GM18498 (cell line): ENCODE measurements at regions not wholly inside any gene's neighbourhood (a gene's known extent, or its start where the extent isn't known, plus 50 kb on each side); places are given as distances from the start of the nearest gene placed in this dataset.
"Not testable (repeated sequence)": the region's sequence is repeated elsewhere in the genome, so short reads cannot be mapped to it uniquely, and the experiment has no call there.

Experiments
- ATAC-seq: cut with Tn5 transposase; IDR thresholded peaks from one replicate; pipeline ENCODE4 v1.9.1; 2021; ENCODE audit warnings: mild to moderate bottlenecking, moderate library complexity; ENCODE audit not compliant: unreplicated experiment

DNA sequence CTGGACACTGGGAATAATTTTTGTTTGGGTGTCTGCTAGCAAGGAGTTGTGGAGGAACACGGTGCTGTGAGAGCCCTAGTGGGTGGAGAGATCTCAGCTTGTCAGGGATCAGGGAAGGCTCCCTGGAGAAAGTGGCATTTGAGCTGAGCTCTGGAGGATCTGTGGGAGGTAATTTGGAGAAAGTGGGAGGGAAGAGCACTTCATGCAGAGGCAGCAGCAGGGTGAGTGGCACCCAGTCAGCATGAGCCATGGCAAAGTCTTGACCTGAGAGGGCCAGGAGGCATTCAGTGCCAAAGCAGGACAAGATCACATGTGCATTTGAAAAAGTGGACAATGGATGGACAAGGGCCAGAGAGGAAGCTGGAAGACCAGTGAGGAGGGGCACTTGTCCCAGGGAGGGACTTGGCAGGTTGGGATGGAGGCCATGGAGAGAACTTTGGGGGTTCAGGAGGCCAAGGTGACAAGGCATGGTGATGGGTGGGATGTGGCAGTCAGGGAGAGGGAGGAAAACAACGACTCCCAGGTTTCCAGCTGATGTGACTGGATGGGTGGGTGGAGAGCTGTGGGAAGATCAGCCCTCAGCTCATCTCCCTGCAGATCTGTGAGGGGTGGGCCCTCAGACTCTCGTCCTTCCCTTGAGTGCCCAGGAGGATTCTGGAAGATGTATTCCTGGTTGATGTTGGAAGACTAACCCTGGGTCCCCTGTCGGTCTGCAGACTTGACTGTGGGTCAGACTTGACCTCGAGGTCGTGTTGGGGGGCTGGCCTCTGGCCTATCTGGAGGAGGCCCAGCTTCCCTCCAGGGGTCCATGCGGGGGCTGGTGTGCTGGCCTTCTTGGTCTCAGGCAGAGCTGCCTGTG lies 68.9 kb upstream of the PITX1 start:
- ATAC-seq = no peak

DNA sequence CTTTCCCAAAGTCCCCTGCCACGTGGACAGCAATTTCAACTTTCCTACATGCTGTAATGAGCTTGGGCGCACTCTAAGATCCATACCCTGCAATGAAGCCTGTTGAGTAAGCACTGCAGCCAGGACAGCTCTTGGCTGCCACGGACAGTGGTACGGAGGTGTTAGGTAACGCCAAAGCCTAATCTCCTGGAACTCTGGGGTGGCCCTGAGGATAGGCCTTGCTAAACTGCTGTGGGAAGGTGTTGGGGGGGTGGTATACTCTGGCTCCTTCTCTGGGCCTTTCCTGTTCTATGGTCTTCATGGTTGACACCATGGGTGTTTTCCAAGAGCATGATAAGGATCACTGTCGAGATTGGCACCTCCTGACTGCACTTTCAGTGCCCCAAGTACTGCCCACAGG lies 66.4 kb upstream of the PITX1 start:
- ATAC-seq = no peak

DNA sequence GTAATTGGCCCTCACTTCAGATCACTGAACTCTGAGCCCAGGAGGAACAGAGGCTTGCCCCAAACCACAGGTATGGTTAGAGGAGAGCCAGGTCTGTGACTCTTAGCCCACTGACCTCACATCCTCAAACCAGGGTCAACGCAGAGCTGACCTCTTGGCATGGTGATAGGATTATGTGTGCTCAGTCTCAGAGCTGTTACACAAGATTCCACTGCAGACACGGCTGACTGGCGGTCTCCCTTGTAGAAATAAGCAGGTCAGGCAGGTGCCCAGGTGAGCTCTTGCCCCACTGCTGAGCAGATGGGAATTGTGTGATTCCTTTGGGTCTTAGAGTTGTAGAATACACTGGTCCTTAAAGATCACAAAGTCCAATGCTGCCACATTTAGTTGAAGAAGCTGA lies 66.0 kb upstream of the PITX1 start:
- no peak for ATAC-seq

DNA sequence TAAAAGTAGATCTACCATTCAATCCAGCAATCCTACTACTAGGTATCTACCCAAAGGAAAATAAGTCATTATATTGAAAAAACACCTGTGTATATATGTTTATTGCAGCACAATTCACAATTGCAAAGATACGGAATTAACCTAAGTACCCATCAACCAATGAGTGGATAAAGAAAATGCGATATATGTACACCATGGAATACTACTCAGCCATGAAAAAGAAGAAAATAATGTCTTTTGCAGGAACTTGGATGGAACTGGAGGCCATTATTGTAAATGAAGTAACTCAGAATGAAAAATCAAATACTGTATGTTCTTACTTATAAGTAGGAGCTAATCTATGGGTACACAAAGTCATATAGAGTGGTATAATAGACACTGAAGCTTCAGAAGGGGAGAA lies 63.4 kb upstream of the PITX1 start:
- no peak for ATAC-seq

DNA sequence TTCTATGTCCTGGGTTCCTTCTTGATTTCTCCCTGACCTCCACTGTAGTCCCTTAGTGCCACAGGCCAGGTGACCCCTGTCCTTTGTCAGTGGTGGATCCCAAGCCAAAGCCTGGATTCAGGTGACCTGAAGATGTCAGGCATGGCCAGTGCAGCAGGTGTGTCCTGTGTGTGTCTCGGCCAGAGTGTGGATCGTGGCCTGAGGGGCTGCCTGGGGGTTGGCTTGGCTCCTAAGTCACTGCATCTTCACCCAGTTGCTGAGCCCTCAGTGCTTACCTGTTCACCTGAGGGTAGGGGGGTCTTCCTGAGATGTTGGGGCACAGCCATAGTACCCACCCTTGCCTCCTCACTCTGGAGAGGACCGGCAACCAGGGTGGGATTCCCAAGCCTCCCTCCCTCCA lies 61.8 kb upstream of the PITX1 start:
- no peak for ATAC-seq

DNA sequence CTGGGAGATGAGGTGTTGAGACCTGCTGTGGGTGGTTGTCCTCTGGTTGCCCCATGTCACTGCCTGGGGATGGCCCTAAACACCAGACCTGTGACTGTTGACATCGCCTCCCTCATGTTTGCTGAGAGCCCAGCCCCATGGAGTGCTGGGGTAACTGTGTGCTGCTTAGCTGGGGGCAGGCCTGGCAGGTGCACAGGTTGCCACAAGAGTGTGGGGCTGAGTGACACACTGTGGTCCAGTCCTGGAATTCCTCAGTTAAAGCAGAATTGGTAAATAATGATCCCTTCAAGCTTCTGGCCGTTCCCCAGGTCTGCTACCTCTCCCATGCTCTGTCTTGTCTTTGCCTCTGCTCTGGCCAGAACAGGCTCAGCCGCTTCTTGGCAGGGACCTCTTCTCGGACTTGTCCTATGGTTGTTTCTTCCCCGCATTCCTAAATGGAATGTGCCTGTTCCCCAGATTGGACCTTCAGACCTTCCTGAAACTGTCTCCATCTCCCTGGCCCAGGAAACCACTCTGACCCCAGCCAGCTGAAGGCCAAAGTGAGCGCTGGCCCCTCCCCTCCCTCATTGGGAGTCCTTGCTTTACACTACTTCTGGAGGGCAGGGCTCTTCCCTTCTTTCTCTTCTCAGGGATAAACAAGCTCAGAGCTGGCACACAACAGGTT lies 61.2 kb upstream of the PITX1 start:
- no peak for ATAC-seq

DNA sequence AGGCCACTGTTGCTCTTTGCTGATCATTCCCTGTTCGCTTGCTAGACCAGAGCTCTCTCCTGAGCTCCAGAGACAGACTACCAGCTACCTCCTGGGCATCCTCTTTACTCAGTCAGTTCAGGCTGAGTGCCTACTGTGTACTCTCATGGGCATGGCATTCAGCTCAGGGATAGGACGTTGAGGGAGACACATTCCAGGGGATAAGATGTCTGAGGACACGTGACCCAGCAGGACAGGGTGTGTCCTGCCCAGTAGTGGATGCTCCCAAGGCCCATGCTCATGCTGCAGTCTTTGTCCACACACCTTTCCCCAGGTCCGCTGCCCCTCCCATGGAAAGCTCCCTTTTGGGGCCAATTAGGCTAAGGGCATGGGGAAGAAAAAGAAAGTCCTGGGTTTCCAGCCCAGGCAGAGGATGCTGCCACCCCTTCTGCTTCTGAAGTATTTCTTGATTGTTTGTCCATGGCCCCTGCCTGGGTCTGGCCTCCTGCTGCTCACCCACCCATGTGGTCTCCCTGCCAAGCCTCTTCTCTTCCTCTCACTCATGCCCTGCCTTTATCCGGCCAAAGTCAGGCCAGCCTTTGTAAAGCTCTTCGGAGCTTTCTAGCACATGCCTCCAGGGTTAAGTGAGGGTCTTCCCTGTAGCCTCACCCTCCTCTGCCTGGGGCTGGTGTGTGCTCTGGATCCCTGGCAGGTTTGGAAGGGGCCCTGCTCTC lies 60.5 kb upstream of the PITX1 start:
- no peak for ATAC-seq

DNA sequence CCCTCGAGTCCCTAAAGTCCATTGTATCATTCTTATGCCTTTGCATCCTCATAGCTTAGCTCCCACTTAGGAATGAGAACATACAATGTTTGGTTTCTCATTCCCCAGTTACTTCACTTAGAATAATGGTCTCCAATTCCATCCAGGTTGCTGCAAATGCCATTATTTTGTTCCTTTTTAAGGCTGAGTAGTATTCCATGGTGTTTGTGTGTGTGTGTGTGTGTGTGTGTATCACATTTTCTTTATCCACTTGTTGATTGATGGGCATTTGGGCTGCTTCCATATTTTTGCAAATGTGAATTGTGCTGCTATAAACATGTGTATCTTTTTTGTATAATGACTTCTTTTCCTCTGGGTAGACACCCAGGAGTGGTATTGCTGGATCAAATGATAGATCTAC lies 59.5 kb upstream of the PITX1 start:
- ATAC-seq = not testable (repeated sequence)

DNA sequence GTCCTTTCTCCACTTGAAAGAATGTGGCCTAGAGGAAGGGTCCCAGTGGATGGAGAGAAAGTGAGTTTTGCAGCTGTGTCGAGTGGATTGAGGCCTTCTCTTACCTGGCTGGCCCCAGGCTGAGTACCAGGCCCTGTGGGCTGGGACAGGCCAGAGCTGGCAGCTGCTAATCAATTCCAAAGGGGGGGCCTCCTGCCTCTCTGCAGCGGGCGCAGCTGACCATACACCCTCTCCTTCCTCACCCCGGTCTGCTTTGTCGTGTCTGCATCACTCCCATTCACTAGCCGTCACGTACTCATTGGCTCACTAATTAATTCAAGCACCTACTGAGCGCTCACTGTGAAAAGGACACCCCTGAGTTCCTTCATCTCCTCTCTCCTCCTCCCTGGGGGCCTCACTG lies 58.4 kb upstream of the PITX1 start:
- no peak for ATAC-seq

DNA sequence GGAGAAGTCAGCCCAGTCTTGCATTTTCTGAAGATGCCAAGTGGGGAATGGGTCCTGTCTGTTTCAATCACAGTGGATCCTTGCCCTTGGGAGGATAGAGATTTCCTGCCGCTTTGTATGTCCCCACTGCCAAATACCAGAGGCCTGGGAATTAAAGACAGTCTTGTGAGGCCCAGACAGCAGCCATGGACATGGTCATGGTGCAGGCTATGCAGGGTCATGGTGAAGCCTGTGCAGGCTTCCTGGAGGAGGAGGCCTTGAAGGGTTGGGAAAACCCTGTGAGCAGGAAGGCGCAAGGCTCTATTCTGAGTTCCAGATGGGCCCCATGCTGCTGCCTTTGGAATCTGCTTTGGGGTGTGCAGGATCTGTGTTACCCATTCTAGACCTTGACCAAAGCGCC lies 57.3 kb upstream of the PITX1 start:
- ATAC-seq = no peak

DNA sequence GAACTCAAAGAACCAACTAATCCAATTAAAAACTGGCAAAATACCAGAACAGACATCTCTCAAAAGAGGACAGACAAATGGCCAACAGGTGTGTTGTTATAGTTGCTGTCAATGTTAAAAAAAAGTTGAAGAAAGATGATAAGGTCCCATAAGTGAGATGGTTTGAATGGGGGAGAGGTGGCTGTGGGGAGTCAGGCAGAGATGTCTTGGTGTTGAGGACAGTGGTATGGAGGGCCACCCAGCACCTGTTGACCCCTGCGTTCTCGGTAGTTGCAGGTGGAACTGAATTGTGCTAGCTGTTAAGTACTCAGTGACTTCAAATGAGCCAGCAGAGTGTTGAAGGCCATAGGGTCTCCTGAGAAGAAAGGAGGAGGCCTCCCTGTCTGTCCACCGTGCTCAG lies 55.9 kb upstream of the PITX1 start:
- no peak for ATAC-seq

DNA sequence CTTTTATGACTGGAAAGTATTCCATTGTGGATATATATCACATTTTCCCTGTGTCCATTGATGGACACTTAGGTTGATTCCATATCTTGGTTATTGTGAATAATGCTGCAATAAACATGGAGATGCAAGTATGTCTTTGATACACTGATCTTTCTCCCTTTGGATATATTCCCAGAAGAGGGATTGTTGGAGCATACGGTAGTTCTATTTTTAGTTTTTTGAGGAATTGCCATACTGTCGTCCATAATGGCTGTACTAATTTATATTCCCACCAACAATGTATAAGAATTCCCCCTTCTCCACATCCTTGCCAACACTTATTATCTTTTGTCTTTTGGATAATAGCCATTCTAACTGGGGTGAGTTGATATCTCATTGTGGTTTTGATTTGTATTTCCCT lies 54.9 kb upstream of the PITX1 start:
- ATAC-seq = no peak

DNA sequence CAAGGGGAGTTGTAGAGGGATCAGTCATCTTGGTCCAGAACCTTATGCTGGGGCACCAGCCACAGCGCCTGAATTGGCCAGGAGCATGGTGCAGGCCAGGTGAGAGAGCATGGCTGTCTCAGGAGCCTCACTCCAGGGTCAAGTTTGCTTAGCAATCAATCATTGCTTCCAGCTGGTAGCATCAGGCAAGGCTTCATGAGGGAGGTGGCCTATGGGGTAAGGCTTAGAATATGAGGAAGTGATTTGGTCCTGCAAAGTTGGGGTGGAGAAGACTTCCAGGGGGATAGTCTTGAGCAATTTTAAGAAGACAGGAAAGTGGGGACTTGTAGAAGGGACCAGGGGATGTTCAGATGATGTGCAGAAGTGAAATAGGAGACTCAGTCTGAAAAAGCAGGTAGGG lies 53.9 kb upstream of the PITX1 start:
- no peak for ATAC-seq

DNA sequence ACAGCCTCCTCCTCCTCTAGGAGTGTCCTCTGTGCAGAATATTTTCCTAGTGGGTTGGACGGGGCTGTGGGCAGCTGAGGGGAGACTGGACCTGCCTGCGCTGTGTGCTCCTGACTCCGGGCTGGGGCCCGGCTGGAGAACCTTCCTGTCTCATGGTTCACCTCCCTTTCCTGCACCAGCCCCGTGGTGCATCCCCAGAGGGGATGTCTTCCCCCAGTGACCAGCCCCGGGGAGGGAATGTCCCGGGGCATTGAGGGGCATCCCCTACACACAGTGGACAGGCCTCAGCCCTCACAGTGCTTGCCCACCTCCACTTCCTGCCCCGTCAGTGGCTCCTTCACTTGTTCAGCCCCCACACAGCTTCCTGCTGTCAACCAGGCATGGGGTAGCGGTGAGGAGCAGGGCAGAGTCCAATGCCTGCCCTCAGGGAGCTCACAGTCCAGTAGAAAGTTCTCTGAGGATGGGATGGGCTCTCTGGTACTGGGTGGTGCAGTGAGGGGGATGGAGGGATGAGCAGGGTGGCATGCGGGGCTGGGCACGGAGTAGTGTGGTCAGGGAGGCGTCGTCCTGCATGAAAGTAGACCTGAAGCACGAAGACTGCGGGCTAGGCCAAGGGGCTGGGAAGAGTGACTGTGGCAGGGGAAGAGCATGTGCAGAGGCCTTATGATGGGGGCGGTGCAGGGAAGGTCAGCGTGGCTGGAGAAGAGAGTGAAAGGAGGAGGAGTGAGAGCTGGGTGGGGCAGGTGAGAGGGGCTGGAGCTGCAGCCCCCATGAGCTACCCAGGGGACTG lies 52.1 kb upstream of the PITX1 start:
- no peak for ATAC-seq

DNA sequence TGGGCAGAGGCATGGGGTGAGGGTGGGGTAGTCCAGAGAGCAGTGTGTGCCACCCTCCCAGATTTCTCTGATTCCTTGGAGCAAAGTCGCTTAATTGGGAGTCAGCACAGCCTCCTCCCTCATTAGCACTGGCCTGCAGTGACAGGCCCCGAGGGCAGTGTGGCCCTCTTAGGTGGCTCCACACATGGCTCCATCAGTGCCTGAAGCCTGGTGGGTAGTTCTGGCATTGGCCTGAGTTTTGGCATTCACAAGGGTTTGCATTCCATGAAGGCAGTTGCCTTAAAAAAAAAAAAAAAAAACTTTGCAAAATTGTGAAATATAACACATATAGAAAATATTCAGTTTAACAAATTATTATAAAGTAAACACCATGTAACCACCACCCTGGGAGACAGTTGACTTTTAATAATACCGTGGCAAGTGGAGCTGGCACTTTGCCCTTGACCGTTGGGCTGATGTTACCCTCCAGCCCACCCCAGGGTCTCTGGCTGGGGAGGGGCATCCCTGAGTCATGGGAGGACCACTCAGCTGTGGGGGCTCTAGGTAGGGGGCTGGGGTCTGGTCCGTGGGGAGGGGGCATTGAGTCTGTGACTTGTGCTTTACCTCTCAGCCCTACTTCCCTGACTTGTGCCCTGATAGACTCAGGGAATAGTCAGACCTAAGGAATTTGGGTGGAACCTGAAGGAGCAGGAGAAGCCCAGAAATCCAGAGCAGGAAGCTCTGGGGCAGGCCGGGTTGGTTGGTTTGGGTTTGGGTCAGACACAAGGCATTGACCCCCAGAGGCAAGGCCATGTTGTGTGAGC lies 51.3 kb upstream of the PITX1 start:
- ATAC-seq = no peak
